ENCODE measurements at regions not wholly inside any gene's neighbourhood (a gene's known extent, or its start where the extent isn't known, plus 50 kb on each side); places are given as distances from the start of the nearest gene placed in this dataset.

DNA sequence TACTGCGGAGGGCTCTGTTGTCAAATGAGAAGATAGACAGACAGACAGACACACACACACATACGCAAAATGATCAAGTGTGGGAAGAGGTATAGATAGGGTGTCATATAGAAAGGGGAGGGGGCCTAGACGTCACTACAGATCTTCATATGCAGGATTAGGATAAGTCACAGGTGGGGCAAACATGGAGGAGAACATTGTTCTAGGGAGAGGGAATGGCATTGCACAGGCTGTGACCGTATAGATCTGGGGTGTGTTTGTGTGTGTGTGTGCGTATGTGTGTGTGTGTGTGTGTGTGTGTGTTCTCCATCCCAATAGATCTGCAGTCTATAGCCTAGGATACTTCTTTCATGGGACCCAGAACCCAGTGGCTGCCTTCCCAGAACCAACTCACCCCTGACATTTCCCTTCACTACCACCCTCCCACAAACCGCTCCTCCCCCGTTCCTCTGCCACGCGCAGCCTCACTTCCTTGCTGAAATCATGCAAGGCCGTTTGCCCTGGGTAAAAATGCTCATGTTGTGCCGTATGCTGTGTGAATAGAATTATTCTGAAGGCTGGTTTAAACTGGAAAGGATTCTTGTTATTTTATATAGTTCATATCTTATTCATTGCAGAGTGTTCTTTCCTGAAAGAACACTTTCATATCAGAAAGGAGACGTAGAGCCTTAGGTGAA, 50.5 kb upstream of the CCL1 start:
- no peak for DNase-seq

GRCh38 chr17:34412965-34413441, 50.0 kb upstream of the CCL1 start:
- DNase-seq: no peak
